ENCODE measurements at regions not wholly inside any gene's neighbourhood (a gene's known extent, or its start where the extent isn't known, plus 50 kb on each side); places are given as distances from the start of the nearest gene placed in this dataset.

DNA sequence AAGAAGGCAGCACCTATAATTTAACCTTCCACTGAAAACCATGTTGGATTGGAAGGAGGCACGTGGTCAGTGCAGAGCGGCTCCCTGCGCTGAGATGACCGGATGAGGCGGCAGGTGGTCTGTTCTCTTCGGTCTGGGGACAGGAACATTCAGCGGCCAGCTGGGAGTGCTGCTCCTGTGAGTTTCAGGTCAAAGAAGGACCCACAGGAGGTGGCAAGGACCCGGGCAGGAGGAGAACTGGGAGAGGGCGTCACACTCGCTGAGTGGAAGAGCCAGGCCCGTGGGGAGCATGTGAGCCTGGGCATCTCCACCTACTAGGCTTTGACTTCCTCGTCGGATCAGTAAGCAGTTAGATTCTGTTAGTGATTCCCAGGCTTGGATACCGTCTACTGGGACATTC is 113.4 kb upstream of the SHH start:
- TF ChIP-seq CTCF (IDR thresholded peaks at IDR 0.05; ENCODE audit: control insufficient read depth, extremely low read depth, insufficient read depth) = no peak
- no peak overlapping the region for H3K4me3 ChIP-seq (ENCODE audit: low read depth, low read length)
- no peak for DNase-seq (ENCODE audit: low read depth)

GRCh38 chr7:155922067-155922816 is 110.0 kb upstream of the SHH start:
- peak; percentile 25 for DNase-seq (ENCODE audit: low read depth)
- no peak for TF ChIP-seq CTCF (IDR thresholded peaks at IDR 0.05; ENCODE audit: control insufficient read depth, extremely low read depth, insufficient read depth)
- H3K4me3 ChIP-seq (ENCODE audit: low read depth, low read length) = no peak overlapping the region

- no peak for TF ChIP-seq CTCF (IDR thresholded peaks at IDR 0.05; ENCODE audit: control insufficient read depth, extremely low read depth, insufficient read depth)
- DNase-seq (ENCODE audit: low read depth) = no peak
- H3K4me3 ChIP-seq (ENCODE audit: low read depth, low read length) = no peak overlapping the region
Measured at GRCh38 chr7:155921804-155922066, 109.5 kb upstream of the SHH start.

GRCh38 chr7:155921086-155921803 is 109.0 kb upstream of the SHH start:
- no peak for TF ChIP-seq CTCF (IDR thresholded peaks at IDR 0.05; ENCODE audit: control insufficient read depth, extremely low read depth, insufficient read depth)
- H3K4me3 ChIP-seq (ENCODE audit: low read depth, low read length) = no peak overlapping the region
- DNase-seq (ENCODE audit: low read depth) = no peak

GRCh38 chr7:155920068-155920461 is 107.8 kb upstream of the SHH start:
- H3K4me3 ChIP-seq (ENCODE audit: low read depth, low read length) = no peak overlapping the region
- DNase-seq (ENCODE audit: low read depth) = no peak
- no peak for TF ChIP-seq CTCF (IDR thresholded peaks at IDR 0.05; ENCODE audit: control insufficient read depth, extremely low read depth, insufficient read depth)

GRCh38 chr7:155919391-155920067 is 107.3 kb upstream of the SHH start:
- no peak overlapping the region for H3K4me3 ChIP-seq (ENCODE audit: low read depth, low read length)
- no peak for DNase-seq (ENCODE audit: low read depth)
- no peak for TF ChIP-seq CTCF (IDR thresholded peaks at IDR 0.05; ENCODE audit: control insufficient read depth, extremely low read depth, insufficient read depth)

Measured in LNCaP clone FGC (cell line).